A549 (cell line): ENCODE measurements at regions not wholly inside any gene's neighbourhood (a gene's known extent, or its start where the extent isn't known, plus 50 kb on each side); places are given as distances from the start of the nearest gene placed in this dataset.

Experiments
- CTCF ChIP-seq: fragments of >200 bp; sonication (Bioruptor Twin); formaldehyde crosslinking; IDR thresholded peaks from 3 replicates; pipeline ENCODE4 v1.5.1; 2016
- POLR2A ChIP-seq: IDR thresholded peaks from 2 replicates; pipeline ENCODE4 v1.6.1; 2012; ENCODE audit warnings: mild to moderate bottlenecking, low read length
- REST ChIP-seq: fragments of 200-600 bp; sonication (generic); IDR thresholded peaks from 2 replicates; pipeline ENCODE4 v1.6.1; 2016; ENCODE audit warnings: antibody characterized with exemption, mild to moderate bottlenecking, moderate library complexity
- SREBF2 ChIP-seq: fragments of 450-650 bp; IDR thresholded peaks from 2 replicates; pipeline ENCODE4 v1.6.1; 2014; ENCODE audit warnings: mild to moderate bottlenecking, moderate library complexity
- TP53 ChIP-seq: fragments of 250-450 bp; sonication (Bioruptor Pico); IDR thresholded peaks from 2 replicates; pipeline ENCODE4 v1.5.0; 2021; ENCODE audit warnings: mild to moderate bottlenecking, moderate library complexity
- USF2 ChIP-seq: fragments of 450-650 bp; IDR thresholded peaks from 2 replicates; pipeline ENCODE4 v1.6.1; 2014; ENCODE audit warnings: antibody characterized with exemption

- TF ChIP-seq TP53, result no peak
- no peak for TF ChIP-seq CTCF
- no peak for TF ChIP-seq POLR2A
- TF ChIP-seq REST, result no peak
- TF ChIP-seq SREBF2, result no peak
- TF ChIP-seq USF2, result no peak
Measured at GRCh38 chr9:28921857-28922500, 1348.7 kb upstream of the C9orf72 start.
